ENCODE measurements at regions not wholly inside any gene's neighbourhood (a gene's known extent, or its start where the extent isn't known, plus 50 kb on each side); places are given as distances from the start of the nearest gene placed in this dataset.
A peak's percentile ranks its signal among the peaks of the same experiment; 100 is the strongest.
"Not testable (repeated sequence)": the region's sequence is repeated elsewhere in the genome, so short reads cannot be mapped to it uniquely, and the experiment has no call there.

GRCh38 chr9:31275419-31275818, 1109.0 kb upstream of the ACO1 start:
- DNase-seq: no peak

GRCh38 chr9:31290731-31291130, 1093.7 kb upstream of the ACO1 start:
- no peak for DNase-seq

- no peak for DNase-seq
These were observed 1081.6 kb upstream of the ACO1 start for GRCh38 chr9:31302620-31303418.

- no peak for DNase-seq
These were observed 1079.9 kb upstream of the ACO1 start for GRCh38 chr9:31304576-31304975.

GRCh38 chr9:31314241-31314640, 1070.2 kb upstream of the ACO1 start:
- DNase-seq: no peak

GRCh38 chr9:31320494-31320893, 1063.9 kb upstream of the ACO1 start:
- DNase-seq: peak in 1 of 51 donors; percentile 1

- DNase-seq: peak in 1 of 51 donors; percentile 5
These were observed 1063.2 kb upstream of the ACO1 start for GRCh38 chr9:31321256-31321655.

GRCh38 chr9:31321686-31322085, 1062.8 kb upstream of the ACO1 start:
- peak in 1 of 51 donors; percentile 5 for DNase-seq

- no peak for DNase-seq
These were observed 1060.6 kb upstream of the ACO1 start for GRCh38 chr9:31323726-31324444.

- DNase-seq: peak in 1 of 51 donors; percentile 7
These were observed 1058.7 kb upstream of the ACO1 start for GRCh38 chr9:31325778-31326177.

- not testable (repeated sequence) for DNase-seq
These were observed 1057.6 kb upstream of the ACO1 start for GRCh38 chr9:31326883-31327282.

- DNase-seq: no peak
These were observed 1049.5 kb upstream of the ACO1 start for GRCh38 chr9:31334837-31335528.

GRCh38 chr9:31335529-31336234, 1048.8 kb upstream of the ACO1 start:
- no peak for DNase-seq

GRCh38 chr9:31336386-31336785, 1048.1 kb upstream of the ACO1 start:
- no peak for DNase-seq

- DNase-seq: no peak
These were observed 1047.6 kb upstream of the ACO1 start for GRCh38 chr9:31336841-31337240.

GRCh38 chr9:31347082-31347617, 1037.3 kb upstream of the ACO1 start:
- DNase-seq: no peak

- DNase-seq: no peak
These were observed 1029.1 kb upstream of the ACO1 start for GRCh38 chr9:31355159-31355882.

GRCh38 chr9:31355965-31356364, 1028.5 kb upstream of the ACO1 start:
- no peak for DNase-seq

GRCh38 chr9:31359071-31359470, 1025.4 kb upstream of the ACO1 start:
- DNase-seq: no peak

GRCh38 chr9:31364171-31364570, 1020.3 kb upstream of the ACO1 start:
- no peak for DNase-seq
